HEK293 (cell line): ENCODE measurements at regions not wholly inside any gene's neighbourhood (a gene's known extent, or its start where the extent isn't known, plus 50 kb on each side); places are given as distances from the start of the nearest gene placed in this dataset.

Source experiments
- CTCF ChIA-PET: fragments of 350-600 bp; formaldehyde crosslinking; extraction: SDS; loops from one replicate; lab custom pipeline; 2021; ENCODE audit warnings: antibody characterized with exemption; lab: Yijun Ruan, JAX
- POLR2A ChIA-PET: fragments of 300-600 bp; formaldehyde crosslinking; extraction: SDS; loops from one replicate; lab custom pipeline; 2020; ENCODE audit warnings: antibody characterized with exemption, inconsistent platforms; lab: Yijun Ruan, JAX
- H3K27ac ChIP-seq: fragments of 200-500 bp; sonication (Bioruptor generic); 2 replicates; pipeline ENCODE4 v1.5.1; 2014; ENCODE audit warnings: low read depth, low read length, control low read depth, inconsistent platforms; ENCODE audit errors: extremely low read depth
- H3K36me3 ChIP-seq, 2 experiments: fragments of 200-500 bp in 1 of 2; sonication (Bioruptor generic) in 1 of 2; 1 replicate in 1 of 2; 2 replicates in 1 of 2; pipeline ENCODE4 v1.5.1; 2014 to 2017; ENCODE audit warnings: inconsistent platforms in 2 of 2, low read length in 2 of 2; ENCODE audit not compliant: control insufficient read depth in 2 of 2, insufficient read depth in 1 of 2
- H3K4me1 ChIP-seq: fragments of 200-500 bp; sonication (Bioruptor generic); 2 replicates; pipeline ENCODE4 v1.5.1; 2014; ENCODE audit warnings: mild to moderate bottlenecking, low read length, inconsistent platforms; ENCODE audit not compliant: control insufficient read depth, insufficient read depth
- H3K4me3 ChIP-seq: 2 replicates; pipeline ENCODE4 v1.5.1; 2011; ENCODE audit warnings: low read depth, mild to moderate bottlenecking, control low read depth, low read length, moderate library complexity
- H3K9me3 ChIP-seq: fragments of 200-500 bp; sonication (Bioruptor generic); 2 replicates; pipeline ENCODE4 v1.5.1; 2014; ENCODE audit warnings: low read depth, low read length, inconsistent platforms; ENCODE audit not compliant: control insufficient read depth, insufficient read depth
- BCL11B ChIP-seq: fragments of 450-650 bp; formaldehyde crosslinking; IDR thresholded peaks from 2 replicates; pipeline ENCODE4 v1.5.1; 2016; ENCODE audit warnings: low read depth, missing biosample characterization, missing genetic modification characterization
- GLI4 ChIP-seq: fragments of 450-650 bp; formaldehyde crosslinking; IDR thresholded peaks from 2 replicates; pipeline ENCODE4 v1.5.1; 2016; ENCODE audit warnings: missing biosample characterization, missing genetic modification characterization
- HOXA7 ChIP-seq: sonication (generic); formaldehyde crosslinking; IDR thresholded peaks from 2 replicates; pipeline ENCODE4 v1.8.1; 2022; ENCODE audit warnings: missing genetic modification reagents, borderline replicate concordance
- OSR2 ChIP-seq: fragments of 450-650 bp; formaldehyde crosslinking; IDR thresholded peaks from 2 replicates; pipeline ENCODE4 v1.5.1; 2016; ENCODE audit warnings: missing biosample characterization, missing genetic modification characterization
- SALL2 ChIP-seq: fragments of 450-650 bp; formaldehyde crosslinking; IDR thresholded peaks from 2 replicates; pipeline ENCODE4 v1.5.0; 2017; ENCODE audit warnings: missing biosample characterization, mild to moderate bottlenecking, missing genetic modification characterization, borderline replicate concordance
- YY1 ChIP-seq: fragments of 450-650 bp; formaldehyde crosslinking; IDR thresholded peaks from 2 replicates; pipeline ENCODE4 v1.5.1; 2018; ENCODE audit warnings: missing biosample characterization, missing genetic modification characterization
- ZFP3 ChIP-seq: fragments of 450-650 bp; formaldehyde crosslinking; IDR thresholded peaks from 2 replicates; pipeline ENCODE4 v1.5.1; 2016; ENCODE audit warnings: low read depth, missing biosample characterization, missing genetic modification characterization
- ZFP41 ChIP-seq: fragments of 450-650 bp; formaldehyde crosslinking; IDR thresholded peaks from 2 replicates; pipeline ENCODE4 v1.5.1; 2016; ENCODE audit warnings: missing biosample characterization, missing genetic modification characterization, borderline replicate concordance
- ZNF112 ChIP-seq: fragments of 450-650 bp; formaldehyde crosslinking; IDR thresholded peaks from 2 replicates; pipeline ENCODE4 v1.5.0; 2017; ENCODE audit warnings: missing biosample characterization, missing genetic modification characterization
- ZNF114 ChIP-seq: fragments of 450-650 bp; formaldehyde crosslinking; IDR thresholded peaks from 2 replicates; pipeline ENCODE4 v1.5.0; 2017; ENCODE audit warnings: missing biosample characterization, missing genetic modification characterization
- ZNF211 ChIP-seq: fragments of 450-650 bp; formaldehyde crosslinking; IDR thresholded peaks from 2 replicates; pipeline ENCODE4 v1.5.1; 2016; ENCODE audit warnings: low read depth, missing biosample characterization, missing genetic modification characterization
- ZNF292 ChIP-seq: fragments of 450-650 bp; formaldehyde crosslinking; IDR thresholded peaks from 2 replicates; pipeline ENCODE4 v1.5.1; 2016; ENCODE audit warnings: low read depth, missing biosample characterization, missing genetic modification characterization, borderline replicate concordance
- ZNF311 ChIP-seq: fragments of 450-650 bp; formaldehyde crosslinking; IDR thresholded peaks from 2 replicates; pipeline ENCODE4 v1.5.1; 2017; ENCODE audit warnings: missing biosample characterization, missing genetic modification characterization, borderline replicate concordance
- ZNF544 ChIP-seq: fragments of 450-650 bp; formaldehyde crosslinking; IDR thresholded peaks from 2 replicates; pipeline ENCODE4 v1.5.0; 2017; ENCODE audit warnings: missing biosample characterization, missing genetic modification characterization
- ZNF561 ChIP-seq: fragments of 450-650 bp; IDR thresholded peaks from 2 replicates; pipeline ENCODE4 v1.5.1; 2018; ENCODE audit warnings: missing biosample characterization, missing genetic modification characterization, borderline replicate concordance
- ZNF585B ChIP-seq: fragments of 450-650 bp; formaldehyde crosslinking; IDR thresholded peaks from 2 replicates; pipeline ENCODE4 v1.5.1; 2016; ENCODE audit warnings: missing biosample characterization, missing genetic modification characterization
- ZNF596 ChIP-seq: fragments of 450-650 bp; IDR thresholded peaks from 2 replicates; pipeline ENCODE4 v1.5.0; 2018; ENCODE audit warnings: missing biosample characterization, mild to moderate bottlenecking, missing genetic modification characterization, moderate library complexity
- ZSCAN16 ChIP-seq: fragments of 450-650 bp; formaldehyde crosslinking; IDR thresholded peaks from 2 replicates; pipeline ENCODE4 v1.5.1; 2016; ENCODE audit warnings: missing biosample characterization, missing genetic modification characterization
- TF ChIP-seq, protein P1 (sequence below): fragments of 450-650 bp; formaldehyde crosslinking; IDR thresholded peaks from 2 replicates; pipeline ENCODE4 v1.5.1; 2016; ENCODE audit warnings: missing biosample characterization, missing genetic modification characterization, low read depth
- TF ChIP-seq, protein P2 (sequence below): fragments of 450-650 bp; formaldehyde crosslinking; IDR thresholded peaks from 2 replicates; pipeline ENCODE4 v1.5.1; 2016; ENCODE audit warnings: missing biosample characterization, missing genetic modification characterization
- TF ChIP-seq, protein P3 (sequence below): fragments of 450-650 bp; formaldehyde crosslinking; IDR thresholded peaks from 2 replicates; pipeline ENCODE4 v1.5.1; 2016; ENCODE audit warnings: missing biosample characterization, missing genetic modification characterization
- TF ChIP-seq, protein P4 (sequence below): fragments of 450-650 bp; formaldehyde crosslinking; IDR thresholded peaks from 2 replicates; pipeline ENCODE4 v1.5.1; 2016; ENCODE audit warnings: missing biosample characterization, missing genetic modification characterization, low read depth

DNA sequence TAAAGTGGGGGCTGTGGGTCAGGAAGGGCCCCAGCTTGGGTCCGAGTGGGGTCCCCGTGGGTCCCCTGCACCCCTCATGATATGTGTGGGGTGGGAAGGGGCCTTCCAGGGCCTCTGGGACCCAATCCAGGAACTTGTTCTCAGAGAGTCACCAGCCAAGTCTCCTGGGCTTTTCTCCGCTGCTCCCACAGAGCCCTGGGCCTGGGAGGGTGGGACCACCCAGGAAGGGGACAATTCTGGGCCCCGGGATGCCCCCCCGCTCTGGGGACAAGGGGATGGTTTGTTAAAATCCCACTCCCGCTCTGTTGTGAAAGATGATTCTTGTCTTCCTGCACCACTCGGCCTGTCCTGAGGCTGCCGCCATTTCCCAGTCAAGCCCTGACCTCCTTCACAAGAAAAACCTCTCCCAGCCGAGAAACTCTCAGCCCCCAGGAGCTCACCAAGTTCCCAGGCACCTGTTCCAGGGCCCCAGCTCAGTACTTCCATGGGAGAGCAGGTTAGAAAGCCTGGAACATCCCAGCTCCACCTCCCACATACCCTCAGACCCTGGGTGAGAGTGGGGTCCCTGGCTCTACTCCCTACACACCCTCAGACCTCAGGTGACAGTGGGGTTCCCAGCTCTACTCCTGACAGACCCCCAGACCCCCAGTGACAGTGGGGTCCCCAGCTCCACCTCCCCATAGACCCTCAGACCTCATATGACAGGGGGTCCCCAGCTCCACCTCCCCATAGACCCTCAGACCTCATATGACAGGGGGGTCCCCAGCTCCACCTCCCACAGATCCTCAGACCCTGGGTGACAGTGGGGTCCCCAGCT lies 75.1 kb downstream of the METRNL start:
- CTCF ChIA-PET: interaction anchor here (0.6 to 0.7 kb wide), 2 partner anchors 13 to 16 kb away, joined by 3 to 5 read pairs; no protein-coding TSS in a partner anchor
- TF ChIP-seq ZNF585B: no peak
- no peak for TF ChIP-seq ZNF112
- TF ChIP-seq ZNF311 (tag by site-specific recombination): no peak
- no peak for TF ChIP-seq ZSCAN16 (tag by site-specific recombination)
- no peak for TF ChIP-seq ZFP3 (tag by site-specific recombination)
- POLR2A ChIA-PET: no interaction called here
- no peak overlapping the region for H3K4me3 ChIP-seq
- H3K4me1 ChIP-seq: no peaks in the 10 kb centered on the region
- H3K27ac ChIP-seq: no peak overlapping the region
- no peaks in the 10 kb centered on the region for H3K9me3 ChIP-seq
- H3K36me3 ChIP-seq: no peaks in the 10 kb centered on the region

DNA sequence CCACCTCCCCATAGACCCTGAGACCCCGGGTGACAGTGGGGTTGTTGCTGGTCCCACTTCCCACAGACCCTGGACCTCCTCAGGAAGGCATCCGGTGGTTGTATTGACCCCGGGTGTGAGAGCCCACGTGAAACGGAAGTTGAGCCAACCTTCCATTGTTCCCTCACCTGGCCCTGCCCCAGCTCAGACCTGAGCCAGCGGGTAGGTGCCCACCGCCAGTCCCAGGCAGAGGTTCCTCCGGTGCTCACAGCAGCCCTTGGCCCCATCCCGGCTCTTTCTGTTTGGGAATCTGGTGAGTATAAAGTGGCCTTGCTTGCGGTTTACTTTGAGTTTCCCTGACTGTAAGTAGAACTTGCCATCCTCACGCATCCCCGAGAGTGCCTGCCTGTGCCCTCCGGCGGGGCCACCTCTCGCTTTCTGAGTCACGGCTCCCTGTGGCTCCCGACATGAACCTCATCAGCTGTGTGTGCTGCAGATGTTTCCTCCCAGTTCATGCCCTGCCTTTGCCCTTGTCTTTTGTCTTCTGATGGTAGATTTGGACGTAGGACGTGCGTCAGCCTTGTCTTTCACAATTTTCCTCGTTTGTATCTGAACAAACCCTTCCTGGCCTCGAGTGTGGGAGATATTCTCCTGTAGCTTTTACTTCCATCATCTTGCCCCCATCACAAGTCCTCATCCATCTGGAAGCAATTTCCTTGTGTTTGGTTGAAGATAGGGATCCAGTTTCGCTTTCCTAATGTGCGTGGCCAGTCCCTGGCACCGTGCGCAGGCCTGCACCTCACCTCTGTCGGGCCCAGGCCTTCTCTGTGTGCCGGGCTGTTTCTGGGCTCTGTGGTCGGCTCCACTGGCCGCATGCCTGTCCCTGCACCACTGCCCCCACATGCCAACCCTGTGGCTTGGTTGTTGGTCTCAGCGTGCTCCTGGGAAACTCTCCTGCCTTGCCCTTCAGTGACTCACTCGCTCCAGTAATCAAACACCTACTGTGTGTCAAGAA lies 76.0 kb downstream of the METRNL start:
- H3K4me3 ChIP-seq: no peak overlapping the region
- POLR2A ChIA-PET: no interaction called here
- H3K36me3 ChIP-seq: no peaks in the 10 kb centered on the region
- CTCF ChIA-PET: interaction anchor here (0.7 kb wide), 1 partner anchor 17 kb away, joined by 5 read pairs; no protein-coding TSS in a partner anchor
- no peaks in the 10 kb centered on the region for H3K4me1 ChIP-seq
- TF ChIP-seq ZNF596: no peak
- TF ChIP-seq GLI4 (tag by site-specific recombination): no peak
- no peak for TF ChIP-seq ZFP41 (tag by site-specific recombination)
- no peak for TF ChIP-seq ZNF114 (tag by site-specific recombination)
- TF ChIP-seq HOXA7 (CRISPR knock-in tag): no peak
- no peak for TF ChIP-seq YY1 (tag by site-specific recombination)
- no peak for TF ChIP-seq ZNF544
- TF ChIP-seq OSR2 (tag by site-specific recombination): no peak
- no peak for TF ChIP-seq ZFP3 (tag by site-specific recombination)
- TF ChIP-seq, protein P1, sequence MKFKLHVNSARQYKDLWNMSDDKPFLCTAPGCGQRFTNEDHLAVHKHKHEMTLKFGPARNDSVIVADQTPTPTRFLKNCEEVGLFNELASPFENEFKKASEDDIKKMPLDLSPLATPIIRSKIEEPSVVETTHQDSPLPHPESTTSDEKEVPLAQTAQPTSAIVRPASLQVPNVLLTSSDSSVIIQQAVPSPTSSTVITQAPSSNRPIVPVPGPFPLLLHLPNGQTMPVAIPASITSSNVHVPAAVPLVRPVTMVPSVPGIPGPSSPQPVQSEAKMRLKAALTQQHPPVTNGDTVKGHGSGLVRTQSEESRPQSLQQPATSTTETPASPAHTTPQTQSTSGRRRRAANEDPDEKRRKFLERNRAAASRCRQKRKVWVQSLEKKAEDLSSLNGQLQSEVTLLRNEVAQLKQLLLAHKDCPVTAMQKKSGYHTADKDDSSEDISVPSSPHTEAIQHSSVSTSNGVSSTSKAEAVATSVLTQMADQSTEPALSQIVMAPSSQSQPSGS: no peak
- TF ChIP-seq, protein P2, sequence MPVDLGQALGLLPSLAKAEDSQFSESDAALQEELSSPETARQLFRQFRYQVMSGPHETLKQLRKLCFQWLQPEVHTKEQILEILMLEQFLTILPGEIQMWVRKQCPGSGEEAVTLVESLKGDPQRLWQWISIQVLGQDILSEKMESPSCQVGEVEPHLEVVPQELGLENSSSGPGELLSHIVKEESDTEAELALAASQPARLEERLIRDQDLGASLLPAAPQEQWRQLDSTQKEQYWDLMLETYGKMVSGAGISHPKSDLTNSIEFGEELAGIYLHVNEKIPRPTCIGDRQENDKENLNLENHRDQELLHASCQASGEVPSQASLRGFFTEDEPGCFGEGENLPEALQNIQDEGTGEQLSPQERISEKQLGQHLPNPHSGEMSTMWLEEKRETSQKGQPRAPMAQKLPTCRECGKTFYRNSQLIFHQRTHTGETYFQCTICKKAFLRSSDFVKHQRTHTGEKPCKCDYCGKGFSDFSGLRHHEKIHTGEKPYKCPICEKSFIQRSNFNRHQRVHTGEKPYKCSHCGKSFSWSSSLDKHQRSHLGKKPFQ (tag by site-specific recombination): no peak
- no peak for TF ChIP-seq ZNF292
- TF ChIP-seq ZNF561 (tag by site-specific recombination): no peak
- TF ChIP-seq ZNF211: no peak
- TF ChIP-seq, protein P3, sequence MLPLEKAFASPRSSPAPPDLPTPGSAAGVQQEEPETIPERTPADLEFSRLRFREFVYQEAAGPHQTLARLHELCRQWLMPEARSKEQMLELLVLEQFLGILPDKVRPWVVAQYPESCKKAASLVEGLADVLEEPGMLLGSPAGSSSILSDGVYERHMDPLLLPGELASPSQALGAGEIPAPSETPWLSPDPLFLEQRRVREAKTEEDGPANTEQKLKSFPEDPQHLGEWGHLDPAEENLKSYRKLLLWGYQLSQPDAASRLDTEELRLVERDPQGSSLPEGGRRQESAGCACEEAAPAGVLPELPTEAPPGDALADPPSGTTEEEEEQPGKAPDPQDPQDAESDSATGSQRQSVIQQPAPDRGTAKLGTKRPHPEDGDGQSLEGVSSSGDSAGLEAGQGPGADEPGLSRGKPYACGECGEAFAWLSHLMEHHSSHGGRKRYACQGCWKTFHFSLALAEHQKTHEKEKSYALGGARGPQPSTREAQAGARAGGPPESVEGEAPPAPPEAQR: no peak
- no peak for TF ChIP-seq SALL2 (tag by site-specific recombination)
- TF ChIP-seq, protein P4, sequence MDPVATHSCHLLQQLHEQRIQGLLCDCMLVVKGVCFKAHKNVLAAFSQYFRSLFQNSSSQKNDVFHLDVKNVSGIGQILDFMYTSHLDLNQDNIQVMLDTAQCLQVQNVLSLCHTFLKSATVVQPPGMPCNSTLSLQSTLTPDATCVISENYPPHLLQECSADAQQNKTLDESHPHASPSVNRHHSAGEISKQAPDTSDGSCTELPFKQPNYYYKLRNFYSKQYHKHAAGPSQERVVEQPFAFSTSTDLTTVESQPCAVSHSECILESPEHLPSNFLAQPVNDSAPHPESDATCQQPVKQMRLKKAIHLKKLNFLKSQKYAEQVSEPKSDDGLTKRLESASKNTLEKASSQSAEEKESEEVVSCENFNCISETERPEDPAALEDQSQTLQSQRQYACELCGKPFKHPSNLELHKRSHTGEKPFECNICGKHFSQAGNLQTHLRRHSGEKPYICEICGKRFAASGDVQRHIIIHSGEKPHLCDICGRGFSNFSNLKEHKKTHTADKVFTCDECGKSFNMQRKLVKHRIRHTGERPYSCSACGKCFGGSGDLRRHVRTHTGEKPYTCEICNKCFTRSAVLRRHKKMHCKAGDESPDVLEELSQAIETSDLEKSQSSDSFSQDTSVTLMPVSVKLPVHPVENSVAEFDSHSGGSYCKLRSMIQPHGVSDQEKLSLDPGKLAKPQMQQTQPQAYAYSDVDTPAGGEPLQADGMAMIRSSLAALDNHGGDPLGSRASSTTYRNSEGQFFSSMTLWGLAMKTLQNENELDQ (tag by site-specific recombination): no peak
- no peak for TF ChIP-seq BCL11B (tag by site-specific recombination)
- H3K27ac ChIP-seq: no peak overlapping the region
- H3K9me3 ChIP-seq: no peaks in the 10 kb centered on the region
